Brain microvascular endothelial cell (primary cell): ENCODE measurements at regions not wholly inside any gene's neighbourhood (a gene's known extent, or its start where the extent isn't known, plus 50 kb on each side); places are given as distances from the start of the nearest gene placed in this dataset.

Experiments used
- DNase-seq: peaks from one replicate; pipeline ENCODE4 v3.0.0-alpha.2; 2020
- H3K27ac ChIP-seq: fragments of 250-450 bp; sonication (Bioruptor Pico); 2 replicates; pipeline ENCODE4 v1.5.1; 2020; ENCODE audit warnings: mild to moderate bottlenecking, moderate library complexity
- H3K27me3 ChIP-seq: fragments of 250-450 bp; sonication (Bioruptor Pico); replicated peaks from 2 replicates; pipeline ENCODE4 v1.5.1; 2020; ENCODE audit warnings: mild to moderate bottlenecking
- H3K36me3 ChIP-seq: fragments of 250-450 bp; sonication (Bioruptor Pico); replicated peaks from 2 replicates; pipeline ENCODE4 v1.5.1; 2020; ENCODE audit warnings: mild to moderate bottlenecking
- H3K4me3 ChIP-seq: 2 replicates; pipeline ENCODE4 v1.5.1; 2011; ENCODE audit warnings: low read depth, mild to moderate bottlenecking, control low read depth, low read length, moderate library complexity
- CTCF ChIP-seq: IDR thresholded peaks from 2 replicates; pipeline ENCODE4 v1.5.1; 2011; ENCODE audit warnings: low read depth, mild to moderate bottlenecking, moderate library complexity, low read length, control low read depth, inconsistent platforms; ENCODE audit errors: missing control alignments
- in situ Hi-C: cut with HindIII; loops from 2 replicates; pipeline ENCODE4 v1.10.0; 2017; ENCODE audit warnings: low sequenced_read_pairs, low pct_ligation_motif_present

GRCh38 chr16:86810062-86810461, 231.7 kb downstream of the FOXL1 start:
- TF ChIP-seq CTCF, result no peak
- Histone ChIP-seq H3K4me3 (no peak overlapping the region), H3K27me3 (no peaks in the 10 kb centered on the region), H3K36me3 (no peaks in the 10 kb centered on the region), H3K27ac (peak overlapping the region; percentile 37)
- in situ Hi-C loops, result no loop called here
- DNase-seq, result no peak

DNA sequence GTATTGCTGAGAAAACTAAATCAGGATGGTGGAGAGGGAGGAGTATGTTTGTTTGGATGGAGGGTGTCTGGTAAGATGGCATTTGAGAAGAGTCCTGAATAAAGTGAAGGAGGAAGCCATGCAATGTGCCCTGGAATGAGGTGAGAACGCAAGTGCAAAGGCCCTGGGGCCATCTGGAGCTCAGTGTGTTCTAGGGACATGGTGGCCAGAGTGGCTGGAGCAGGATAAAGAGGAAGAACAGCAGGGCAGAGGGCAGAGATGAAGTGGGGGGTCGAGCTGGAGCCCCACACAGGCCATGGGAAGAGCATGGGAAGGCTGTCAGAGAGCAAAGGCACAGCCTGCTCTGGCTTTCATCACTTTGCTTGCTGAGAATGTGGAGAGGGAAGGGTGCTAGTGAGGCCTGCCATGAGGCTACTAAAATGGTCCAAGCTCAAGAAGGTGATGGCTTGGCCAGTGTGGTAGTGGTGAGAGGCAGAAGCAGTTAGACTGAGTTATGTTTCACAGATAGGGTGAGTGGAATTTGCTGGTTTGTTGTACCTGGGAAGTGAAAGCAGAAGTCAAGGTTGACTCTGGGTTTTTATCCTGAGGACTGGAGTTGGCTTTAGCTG, 234.1 kb downstream of the FOXL1 start:
- in situ Hi-C loops, result no loop called here
- H3K36me3 ChIP-seq, result no peaks in the 10 kb centered on the region
- H3K27ac ChIP-seq, result no peak overlapping the region
- no peak for TF ChIP-seq CTCF
- no peaks in the 10 kb centered on the region for H3K27me3 ChIP-seq
- H3K4me3 ChIP-seq, result no peak overlapping the region
- no peak for DNase-seq

DNA sequence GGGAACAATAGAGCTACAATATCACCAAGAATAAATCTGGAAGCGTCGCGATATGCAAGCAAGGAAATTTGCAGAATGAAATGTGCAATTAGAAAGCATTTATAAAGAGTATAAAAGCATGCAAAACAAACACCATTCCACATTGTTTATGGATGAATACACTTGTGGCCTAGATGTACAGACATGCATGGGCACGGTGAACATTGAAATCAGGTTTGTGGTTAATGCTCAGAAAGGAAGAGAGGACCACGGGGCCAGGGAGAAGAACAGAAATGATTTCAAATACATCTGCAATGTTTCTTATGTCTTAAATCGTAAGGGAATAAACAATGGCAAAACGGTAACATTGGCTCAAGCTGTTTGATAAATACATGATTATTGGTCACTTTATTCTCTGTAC, 235.9 kb downstream of the FOXL1 start:
- in situ Hi-C loops, result no loop called here
- peaks cover 1% of the 10 kb centered on the region for H3K27me3 ChIP-seq

GRCh38 chr16:86816930-86817625, 238.7 kb downstream of the FOXL1 start:
- no peak overlapping the region for H3K27ac ChIP-seq
- peaks cover 1% of the 10 kb centered on the region for H3K27me3 ChIP-seq
- no peak for TF ChIP-seq CTCF
- no peak overlapping the region for H3K4me3 ChIP-seq
- no peak for DNase-seq
- H3K36me3 ChIP-seq, result no peaks in the 10 kb centered on the region
- in situ Hi-C loops, result no loop called here

More for the DNA sequence above, 235.9 kb downstream of the FOXL1 start:
- Histone ChIP-seq H3K36me3 (no peaks in the 10 kb centered on the region), H3K4me3 (no peak overlapping the region), H3K27ac (no peak overlapping the region)
- no peak for TF ChIP-seq CTCF
- DNase-seq, result no peak

DNA sequence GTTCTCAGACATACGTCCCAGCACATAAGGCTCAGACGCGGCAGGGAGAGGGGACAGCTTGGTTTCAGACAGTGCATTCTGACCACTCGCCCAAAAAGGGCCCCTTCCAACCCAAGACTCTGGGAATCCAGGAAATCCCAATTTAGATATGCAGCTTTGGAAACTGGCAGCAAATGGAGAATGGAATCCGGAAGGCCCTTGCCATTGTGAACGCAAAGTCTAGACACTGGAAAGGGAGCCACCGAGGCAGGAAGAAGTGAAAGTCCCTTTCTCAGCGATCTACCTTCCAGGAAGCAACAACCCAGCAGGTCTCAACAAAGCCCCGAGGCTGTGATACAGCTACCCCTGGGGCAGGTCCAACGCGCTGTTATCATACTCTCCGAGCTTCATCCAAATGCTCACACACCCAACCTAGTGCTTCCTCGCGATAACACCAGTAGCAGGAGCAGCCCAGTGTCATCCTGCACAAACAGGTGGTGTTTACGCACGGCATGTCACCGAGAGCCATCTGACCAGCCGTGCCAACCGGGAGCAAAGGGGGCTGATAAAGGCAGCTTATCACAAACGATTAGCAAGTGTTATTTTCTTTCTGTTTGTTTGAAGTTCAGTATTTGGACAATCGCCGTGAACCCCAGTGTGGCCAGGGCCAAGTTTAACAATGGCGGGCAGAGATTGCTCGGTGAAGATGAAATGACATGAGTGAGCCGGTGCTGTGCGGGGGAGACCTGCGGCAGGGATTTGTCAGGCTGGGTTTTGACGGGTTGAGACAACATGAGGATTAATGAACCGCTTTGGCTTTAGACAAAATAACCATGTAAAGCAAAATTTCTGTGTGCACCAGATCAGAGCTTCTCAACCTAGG, 240.6 kb downstream of the FOXL1 start:
- DNase-seq, result no peak
- in situ Hi-C loops, result no loop called here
- no peak overlapping the region for H3K4me3 ChIP-seq
- H3K27me3 ChIP-seq, result peaks cover 1% of the 10 kb centered on the region
- no peak overlapping the region for H3K27ac ChIP-seq
- H3K36me3 ChIP-seq, result no peaks in the 10 kb centered on the region
- no peak for TF ChIP-seq CTCF
